ENCODE measurements at regions not wholly inside any gene's neighbourhood (a gene's known extent, or its start where the extent isn't known, plus 50 kb on each side); places are given as distances from the start of the nearest gene placed in this dataset.

GRCh38 chr7:12133865-12134264, 77.2 kb upstream of the TMEM106B start:
- DNase-seq, result no peak

- DNase-seq, result no peak
These were observed 74.6 kb upstream of the TMEM106B start for GRCh38 chr7:12136523-12136922.

DNA sequence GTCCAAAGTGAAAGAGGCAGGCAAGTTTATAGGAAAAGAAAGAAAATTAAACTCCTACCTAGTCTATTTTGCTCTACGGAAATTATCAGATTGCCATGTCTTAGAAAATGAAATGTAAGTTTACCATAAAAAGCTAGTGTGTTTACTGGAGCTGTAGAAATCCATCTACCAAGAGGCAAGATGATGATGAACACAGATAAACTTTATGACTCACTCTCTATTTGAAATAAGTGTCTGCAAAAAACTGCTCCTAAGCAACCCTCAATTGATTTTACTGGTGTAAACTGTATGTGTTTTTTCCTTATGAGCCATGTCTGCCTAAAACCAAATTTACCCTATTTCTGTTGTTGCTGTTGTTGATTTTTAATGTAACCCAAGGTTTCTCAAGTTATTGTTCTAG, 73.8 kb upstream of the TMEM106B start:
- no peak for DNase-seq

DNA sequence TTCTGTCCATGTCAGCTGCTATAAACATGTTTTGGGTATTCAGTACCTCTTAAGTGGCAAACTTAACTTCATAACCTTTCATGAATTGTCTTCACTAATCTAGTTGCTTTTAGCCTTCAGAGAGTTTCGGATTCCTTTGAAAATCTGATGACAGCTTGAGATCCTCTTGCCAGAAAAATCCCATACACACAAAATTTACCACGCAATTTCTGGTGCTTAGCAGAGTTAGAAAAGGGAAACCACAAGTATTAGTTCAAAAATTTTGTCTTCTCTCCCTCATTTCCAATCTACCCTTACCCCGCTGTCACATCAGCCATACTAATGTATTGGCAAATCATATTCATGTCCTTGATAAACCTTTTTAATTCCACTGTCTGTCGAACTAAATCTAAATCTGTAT, 72.7 kb upstream of the TMEM106B start:
- DNase-seq, result no peak

DNA sequence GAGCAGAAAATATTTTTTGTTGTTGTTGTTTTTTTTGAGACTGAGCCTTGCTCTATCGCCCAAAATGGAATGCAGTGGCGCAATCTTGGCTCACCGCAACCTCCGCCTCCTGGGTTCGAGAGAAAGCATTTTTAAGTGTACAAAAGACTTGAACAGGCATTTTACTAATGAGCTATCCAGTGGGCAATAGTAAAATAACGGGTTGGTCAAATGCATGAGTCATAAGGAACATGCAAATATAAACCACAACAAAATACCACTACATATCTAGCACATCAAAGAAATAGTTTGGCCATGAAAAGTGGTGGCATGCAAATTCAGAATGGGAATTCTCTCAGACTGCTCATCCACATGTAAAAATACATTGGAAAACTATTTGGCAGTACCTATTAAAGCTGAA, 71.7 kb upstream of the TMEM106B start:
- DNase-seq, result no peak

GRCh38 chr7:12146813-12147212, 64.3 kb upstream of the TMEM106B start:
- no peak for DNase-seq

DNA sequence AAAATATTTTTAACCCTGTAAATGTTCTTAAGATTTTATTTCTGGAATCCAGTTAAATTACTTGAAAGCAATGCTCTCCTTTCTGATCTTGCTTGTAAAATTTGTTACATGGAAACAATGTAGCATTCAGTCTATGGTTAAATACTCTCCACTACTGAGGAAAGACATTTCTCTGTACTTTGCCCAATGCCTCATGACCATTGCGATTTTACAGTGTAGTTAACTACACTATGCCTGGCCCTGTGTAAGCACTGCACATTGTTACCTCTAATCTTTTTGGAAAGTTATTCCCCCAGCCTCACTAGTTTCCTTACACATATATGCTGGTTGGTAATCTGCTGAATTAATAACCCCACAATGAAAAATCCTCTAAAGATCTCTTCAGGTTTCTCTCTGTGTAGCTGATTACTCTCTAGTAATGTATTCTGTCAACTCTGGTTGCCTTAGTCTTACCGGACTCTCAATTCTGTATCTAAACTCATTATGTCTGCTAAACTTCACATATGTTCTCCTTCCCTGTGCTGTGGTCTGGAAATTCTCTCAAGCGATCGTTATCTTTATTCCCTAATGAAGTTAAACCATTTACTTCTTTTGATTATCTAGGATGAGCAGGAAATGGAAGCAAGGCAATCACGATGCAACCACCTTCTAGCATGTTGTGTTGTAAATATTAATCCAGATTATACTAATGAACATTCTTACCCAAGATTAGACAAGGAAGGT, 58.7 kb upstream of the TMEM106B start:
- DNase-seq, result no peak

DNA sequence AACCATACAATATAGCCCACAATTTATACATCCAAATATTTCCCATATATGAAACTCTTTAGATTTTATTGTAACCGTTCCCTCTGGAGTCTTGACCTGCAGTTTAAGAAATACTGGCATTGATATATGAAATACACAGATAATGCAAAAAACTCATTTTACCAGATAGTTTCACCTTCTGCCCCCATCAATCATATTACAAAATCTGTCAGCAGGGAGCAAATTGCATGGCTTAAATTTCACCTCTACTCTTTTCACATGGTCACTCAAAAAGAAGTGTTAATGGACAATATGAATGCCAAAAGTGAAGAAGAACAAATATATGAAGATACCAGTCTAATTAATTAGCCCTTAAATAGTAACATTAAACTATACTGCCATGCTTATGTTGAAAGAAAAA, 57.0 kb upstream of the TMEM106B start:
- no peak for DNase-seq

- no peak for DNase-seq
These were observed 53.6 kb upstream of the TMEM106B start for GRCh38 chr7:12157517-12157916.

DNA sequence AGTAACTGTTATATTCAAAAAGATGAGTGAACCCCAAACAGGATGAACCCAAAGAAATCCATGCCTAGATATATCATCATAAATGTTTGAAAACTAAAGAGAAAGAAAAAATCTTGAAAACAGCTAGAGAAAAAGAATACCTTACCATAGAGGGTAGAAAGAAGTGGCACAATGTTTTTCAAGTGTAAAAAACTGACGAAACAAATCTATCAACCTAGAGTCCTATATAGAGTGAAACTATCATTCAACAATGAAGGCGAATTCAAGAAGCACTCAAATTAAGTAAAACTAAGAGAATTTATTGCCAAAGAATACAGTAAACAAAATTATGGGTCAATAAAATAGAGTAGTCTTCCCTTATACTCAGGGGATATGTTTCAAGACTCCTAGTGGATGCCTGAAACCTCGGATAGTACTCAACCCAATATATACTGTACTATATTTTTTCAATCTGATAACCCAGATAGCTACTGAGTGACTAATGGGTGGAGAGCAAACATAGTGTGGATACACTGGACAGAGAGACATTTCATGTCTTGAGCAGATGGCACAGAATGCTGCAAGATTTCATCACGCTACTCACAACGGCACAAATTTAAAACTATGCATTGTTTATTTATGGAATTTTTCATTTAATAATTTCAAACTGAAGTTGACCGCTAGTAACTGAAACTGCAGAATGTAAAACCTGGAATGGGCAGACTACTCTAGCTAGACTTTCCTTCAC, 52.6 kb upstream of the TMEM106B start:
- no peak for DNase-seq

- no peak for DNase-seq
These were observed 49.9 kb upstream of the TMEM106B start for GRCh38 chr7:12161146-12161545.

Measured in NCI-H510A (cell line).